SH-SY5Y (cell line): ENCODE measurements at regions not wholly inside any gene's neighbourhood (a gene's known extent, or its start where the extent isn't known, plus 50 kb on each side); places are given as distances from the start of the nearest gene placed in this dataset.

Experiments used
- GATA2 ChIP-seq: IDR thresholded peaks from 2 replicates; pipeline ENCODE4 v1.6.1; 2011; ENCODE audit warnings: mild to moderate bottlenecking, low read depth, low read length
- GATA3 ChIP-seq: IDR thresholded peaks from 2 replicates; pipeline ENCODE4 v1.6.1; 2011; ENCODE audit warnings: low read depth, mild to moderate bottlenecking, low read length, moderate library complexity

DNA sequence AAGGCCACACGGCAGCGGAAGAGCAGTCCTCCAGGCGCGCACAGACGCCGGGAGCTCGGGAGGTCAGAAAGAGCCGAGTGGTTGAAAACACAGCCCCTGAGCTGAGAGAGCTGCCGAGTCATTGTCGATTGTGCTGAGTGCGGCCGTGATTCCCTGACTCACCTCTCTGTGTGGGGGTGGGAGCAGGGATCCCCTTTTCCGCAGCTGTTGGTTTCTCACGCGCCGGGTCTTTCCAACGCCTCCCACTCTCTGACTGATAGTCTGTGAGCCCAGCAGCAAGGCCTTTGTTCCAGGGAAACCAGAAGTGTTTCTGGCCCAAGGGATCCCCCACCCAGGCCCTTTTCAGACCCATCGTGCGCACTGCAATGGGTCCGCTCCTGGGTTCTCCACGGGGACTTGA is 97.3 kb downstream of the MRPL36 start:
- no peak for TF ChIP-seq GATA2
- TF ChIP-seq GATA3, result no peak

DNA sequence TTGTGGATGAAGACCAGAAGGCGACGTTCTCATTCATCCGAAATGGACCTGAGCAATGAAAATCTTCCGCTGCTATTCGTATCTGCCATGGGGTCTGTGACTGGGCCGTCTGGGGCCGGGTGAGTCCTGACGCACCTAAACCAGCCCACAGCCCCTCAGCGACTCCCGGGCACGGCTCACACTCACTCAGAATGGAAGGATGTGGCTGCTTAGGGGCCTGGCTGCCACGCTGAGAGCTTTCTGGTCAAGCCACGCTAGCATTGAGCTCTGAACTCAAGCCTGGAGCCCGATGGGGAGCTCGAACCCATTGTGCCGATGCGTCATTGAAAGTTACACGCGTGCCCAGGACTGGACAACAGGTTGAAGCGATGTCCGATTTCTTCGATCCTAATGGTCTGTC is 97.8 kb downstream of the MRPL36 start:
- TF ChIP-seq GATA2, result no peak
- TF ChIP-seq GATA3, result no peak

DNA sequence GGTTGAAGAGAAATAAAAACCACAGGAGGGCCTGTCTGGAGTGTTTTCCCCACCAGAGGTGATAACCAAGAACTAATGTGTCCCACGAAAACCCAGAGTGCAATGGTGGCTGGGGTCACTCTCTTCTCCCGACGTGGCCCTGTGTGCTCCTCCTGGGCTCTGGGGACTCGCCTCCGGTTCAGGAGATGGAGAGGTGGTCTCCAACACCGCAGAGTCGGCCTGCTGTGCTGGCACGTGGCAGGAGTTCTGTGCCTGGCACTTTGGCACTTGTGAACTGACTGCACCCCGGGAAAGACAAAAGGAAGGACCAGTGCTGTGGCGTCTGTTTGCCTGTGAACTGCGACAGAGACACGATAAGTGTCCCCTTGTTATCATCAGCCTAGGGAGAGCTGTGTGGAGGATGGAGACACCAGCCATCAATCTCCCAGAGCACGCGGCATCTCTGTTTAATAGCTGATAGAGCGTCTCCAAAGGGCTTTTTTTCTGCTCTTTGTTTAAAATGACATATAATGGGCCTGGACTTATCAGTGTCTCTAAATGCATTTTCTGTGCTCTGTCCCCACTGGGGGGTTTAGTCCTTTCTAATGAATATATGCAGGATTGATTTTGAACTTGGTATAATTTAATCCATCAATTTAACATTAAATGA is 98.3 kb downstream of the MRPL36 start:
- TF ChIP-seq GATA3, result no peak
- TF ChIP-seq GATA2, result no peak

DNA sequence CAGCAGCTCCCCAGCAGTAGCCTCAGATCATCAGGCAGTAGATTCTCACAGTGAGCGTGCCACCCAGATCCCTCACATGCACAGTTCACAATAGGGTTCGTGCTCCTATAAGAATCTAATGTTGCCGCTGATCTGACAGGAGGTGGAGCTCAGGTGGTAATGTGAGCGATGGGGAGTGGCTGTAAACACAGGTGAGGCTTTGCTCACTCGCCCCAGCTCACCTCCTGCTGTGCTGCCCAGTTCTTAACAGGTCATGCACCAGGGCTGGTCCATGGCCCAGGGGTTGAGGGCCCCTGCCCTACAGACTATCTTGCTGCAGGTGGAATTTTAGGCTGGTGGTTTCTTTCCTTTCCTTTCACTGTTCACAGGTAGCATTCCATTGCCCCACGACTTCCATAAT is 100.2 kb downstream of the MRPL36 start:
- TF ChIP-seq GATA2 (no peak), GATA3 (no peak)

DNA sequence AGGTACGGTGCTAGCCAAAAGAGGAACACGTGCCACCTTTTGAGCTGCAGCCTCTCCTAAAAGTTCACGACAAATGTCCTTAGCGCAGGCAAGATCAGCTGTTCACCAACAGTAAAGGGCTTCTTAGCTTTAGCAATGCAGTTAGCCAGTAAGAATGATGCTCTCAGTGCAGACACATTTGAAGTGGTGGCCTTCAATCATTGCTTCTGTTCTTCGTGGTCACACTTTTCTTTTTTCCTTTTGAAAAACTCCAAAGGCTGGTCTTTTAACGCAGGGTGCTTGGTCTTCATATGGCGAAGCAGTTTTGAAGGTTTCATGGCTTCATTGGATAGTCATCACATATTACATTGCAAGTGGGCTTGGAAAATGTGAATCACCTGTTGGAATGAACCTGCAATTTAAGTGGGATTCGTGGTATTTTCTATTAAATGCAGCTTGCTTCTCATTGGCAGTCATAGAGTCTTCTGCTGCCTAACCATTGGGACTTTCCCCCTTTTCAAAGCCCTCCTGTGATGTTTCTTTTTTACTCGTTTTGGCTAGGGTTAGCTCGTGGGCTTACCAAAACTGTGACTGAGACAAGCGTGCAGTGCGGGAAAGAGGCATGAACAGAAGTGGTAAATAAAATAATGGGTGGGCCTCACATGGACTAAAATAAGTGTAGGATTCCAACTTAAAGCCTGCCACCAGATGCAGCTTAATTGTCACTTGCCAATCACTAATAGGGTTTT is 100.9 kb downstream of the MRPL36 start:
- TF ChIP-seq GATA2 (no peak), GATA3 (no peak)

DNA sequence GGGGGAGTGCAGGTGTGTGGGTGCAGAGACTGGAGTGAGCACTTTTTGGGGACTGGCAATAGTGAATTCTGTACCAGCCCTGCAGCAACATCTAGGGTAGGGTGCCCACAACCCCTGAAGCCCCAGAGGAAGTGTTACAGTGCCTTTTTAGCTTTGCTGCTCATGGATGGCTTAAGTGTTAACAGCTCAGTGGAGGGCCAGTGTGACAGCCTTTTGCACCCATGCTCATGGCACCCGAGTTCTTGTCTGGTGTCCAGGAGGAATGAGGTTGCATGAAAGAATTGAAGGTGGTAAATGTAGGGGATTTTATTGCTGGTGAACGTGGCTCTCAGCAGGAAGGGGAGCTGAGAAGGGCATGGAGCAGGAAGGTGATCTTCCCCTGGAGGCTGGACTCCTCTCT is 107.3 kb downstream of the MRPL36 start:
- TF ChIP-seq GATA3, result no peak
- TF ChIP-seq GATA2, result no peak

DNA sequence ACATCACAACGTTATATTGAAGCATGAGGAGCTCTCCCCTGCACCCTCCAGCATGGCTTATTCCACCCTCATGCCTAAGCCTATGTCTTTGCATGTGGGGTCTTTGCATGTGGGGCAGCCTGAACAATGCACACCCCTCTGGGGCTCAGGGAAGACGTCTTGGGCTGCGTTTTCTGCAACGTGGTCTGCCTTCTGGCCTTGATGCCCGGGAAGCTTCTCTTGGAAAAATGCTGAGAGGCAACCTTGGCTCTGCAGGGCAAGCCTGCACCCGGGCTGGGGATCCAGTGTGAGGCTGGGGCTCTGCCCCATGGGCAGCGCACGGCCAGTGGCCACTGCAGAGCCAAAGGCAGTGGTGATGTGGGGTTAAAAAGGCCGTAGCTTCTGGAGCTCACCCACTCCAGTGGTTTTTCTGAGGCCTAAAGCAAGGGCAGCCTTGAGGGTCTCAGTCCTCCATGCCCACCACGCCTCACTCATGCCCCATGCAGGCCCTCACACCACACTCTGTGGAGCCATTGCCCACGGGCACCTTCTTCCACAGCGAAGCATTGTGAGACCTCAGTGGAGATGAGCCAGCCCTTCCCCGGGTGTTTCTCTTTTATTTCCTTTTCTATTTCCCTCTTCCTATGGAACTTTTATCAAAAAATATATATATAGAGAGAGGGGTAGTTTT is 112.2 kb downstream of the MRPL36 start:
- TF ChIP-seq GATA3, result no peak
- no peak for TF ChIP-seq GATA2

DNA sequence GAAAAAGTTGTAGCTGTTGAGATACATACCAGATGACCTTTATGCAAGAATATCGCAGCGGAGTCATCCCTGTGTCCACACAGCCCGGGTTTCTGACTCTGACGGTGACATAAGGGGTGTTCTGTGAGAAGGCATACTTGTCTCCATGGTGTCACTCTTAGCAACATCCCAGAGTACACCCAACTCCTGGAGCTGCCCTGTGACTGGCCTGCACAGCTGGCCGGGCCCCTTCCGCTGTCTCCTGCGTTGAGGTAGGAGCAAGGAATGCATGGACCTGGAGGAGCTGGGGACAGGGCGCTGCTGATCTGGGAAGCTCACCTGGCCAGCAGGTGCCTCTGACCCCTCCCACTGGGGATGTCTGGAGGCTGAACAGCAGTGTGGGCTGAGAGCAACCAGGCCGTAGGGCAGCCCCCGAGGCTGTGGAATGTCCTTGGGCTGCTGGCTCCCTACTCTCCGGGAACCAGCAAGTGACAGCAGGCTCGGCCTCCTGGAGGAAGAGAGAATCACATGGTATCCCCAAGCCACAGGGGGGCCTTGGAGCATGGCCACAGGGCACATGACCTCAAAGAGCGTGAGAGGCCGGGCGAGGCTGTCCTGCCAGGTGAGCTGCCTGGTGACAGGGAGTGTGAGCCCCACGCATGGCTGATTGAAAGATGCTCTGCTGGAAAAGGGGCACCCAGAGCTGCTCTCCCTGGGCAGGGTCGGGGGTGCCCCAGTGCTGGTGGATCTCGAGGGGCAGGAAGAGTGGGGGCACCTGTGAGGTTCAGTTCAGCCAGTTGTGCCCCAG is 113.4 kb downstream of the MRPL36 start:
- TF ChIP-seq GATA3 (no peak), GATA2 (no peak)

DNA sequence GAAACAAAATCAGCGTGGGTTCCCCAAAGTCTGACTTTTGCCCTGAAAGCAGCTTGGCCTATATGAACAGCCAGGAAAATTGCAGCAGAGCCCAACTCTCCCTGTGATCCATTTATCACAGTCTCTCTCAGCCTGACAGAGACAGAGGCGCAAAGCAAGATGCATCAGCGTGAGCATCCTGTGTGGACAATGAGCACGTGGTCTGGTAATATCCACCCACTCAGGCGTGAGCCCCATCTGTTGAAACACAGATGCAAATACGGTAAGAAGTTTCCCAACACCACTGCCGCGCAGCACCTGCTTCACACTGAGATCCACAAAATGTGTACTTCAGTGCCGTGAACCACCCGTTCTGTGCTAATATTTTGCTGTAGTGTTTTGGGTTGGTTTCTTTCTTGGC is 114.6 kb downstream of the MRPL36 start:
- no peak for TF ChIP-seq GATA3
- no peak for TF ChIP-seq GATA2

DNA sequence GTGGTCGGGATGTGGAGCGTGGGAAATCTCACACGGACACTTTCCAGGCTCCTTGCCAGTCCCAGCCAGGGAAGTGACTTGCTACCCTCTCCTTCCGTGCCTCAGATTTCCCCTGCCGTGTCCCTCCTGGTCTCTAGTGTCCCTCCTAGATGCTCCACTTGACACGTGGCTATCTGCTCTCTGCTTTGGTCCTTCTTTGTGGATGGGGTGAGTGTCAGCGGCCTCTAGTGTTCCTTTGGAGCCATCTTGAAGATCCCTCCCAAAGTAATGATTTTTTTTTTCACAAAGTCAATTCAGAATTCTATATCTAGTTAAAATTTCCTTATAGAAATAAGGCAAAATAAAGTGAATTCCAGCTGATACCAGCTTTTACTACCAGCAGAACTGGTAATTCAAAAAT is 117.7 kb downstream of the MRPL36 start:
- TF ChIP-seq GATA3, result no peak
- no peak for TF ChIP-seq GATA2

DNA sequence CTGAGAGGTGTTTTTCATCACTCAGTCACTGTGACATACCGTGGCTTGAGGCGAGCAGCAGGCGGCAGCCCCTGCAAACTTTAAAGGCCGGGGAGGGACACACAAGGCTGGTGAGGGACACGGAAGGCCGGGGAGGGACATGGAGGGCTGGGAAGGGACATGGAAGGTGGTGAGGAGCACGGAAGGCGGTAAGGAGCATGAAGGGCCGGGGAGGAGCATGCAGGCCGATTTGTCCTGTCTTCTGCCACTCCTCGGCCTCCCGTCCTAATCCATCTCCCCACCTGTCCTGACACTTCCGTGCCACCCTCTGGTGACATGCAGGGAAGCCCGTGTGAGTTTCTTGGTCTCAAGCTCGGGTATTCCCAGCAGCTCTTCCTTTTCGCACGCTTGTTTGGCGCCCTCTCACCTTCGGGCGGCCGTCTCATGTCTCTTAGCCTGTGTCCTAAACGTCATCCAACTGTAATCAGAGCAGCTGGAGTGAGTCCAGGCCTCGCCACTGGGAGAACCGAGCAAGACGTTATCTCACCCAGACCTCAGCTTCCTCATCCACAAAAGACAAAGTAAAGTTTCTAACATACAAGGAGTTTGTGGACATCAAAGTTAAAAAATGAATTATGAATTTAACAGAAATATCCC is 126.5 kb downstream of the MRPL36 start:
- TF ChIP-seq GATA2 (no peak), GATA3 (no peak)

DNA sequence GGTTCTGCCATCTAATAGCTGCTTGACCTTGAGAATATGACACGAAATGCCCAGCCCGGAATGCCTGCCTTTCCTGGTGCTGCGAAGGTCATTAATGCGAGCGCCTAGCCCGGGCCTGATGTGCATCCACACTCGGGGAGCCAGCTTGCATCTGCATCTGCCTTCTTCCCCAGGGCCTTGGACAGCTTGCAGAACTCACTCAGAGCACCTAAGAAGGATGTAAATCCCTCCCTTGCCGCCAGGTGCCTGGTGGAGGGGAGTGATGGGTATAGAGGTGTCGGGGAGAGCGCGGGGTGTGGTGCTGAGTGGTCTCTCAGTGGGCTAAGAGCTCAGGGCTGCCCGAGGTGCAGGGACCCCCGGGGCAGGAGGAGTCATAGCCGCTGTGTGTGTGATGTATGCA is 127.2 kb downstream of the MRPL36 start:
- TF ChIP-seq GATA3 (no peak), GATA2 (no peak)

DNA sequence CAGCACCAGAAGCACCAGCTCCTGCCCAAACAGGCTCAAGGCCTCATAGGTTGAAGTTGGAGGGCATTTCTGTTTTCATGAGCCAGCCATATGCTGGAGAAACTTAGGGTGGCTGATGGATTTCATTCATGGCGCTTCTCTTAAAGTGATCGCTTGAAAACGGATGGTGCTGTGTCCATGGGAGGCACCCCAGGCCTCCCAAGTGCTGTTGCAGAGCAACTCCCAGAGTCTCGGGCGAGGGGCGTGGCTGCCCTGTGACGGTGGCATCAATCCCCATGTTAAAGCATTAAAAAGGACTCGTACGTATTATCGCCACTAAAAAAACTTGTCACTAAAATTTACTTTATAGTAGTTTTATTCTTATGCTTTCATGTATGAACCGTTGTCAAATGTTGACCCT is 128.3 kb downstream of the MRPL36 start:
- TF ChIP-seq GATA2, result no peak
- no peak for TF ChIP-seq GATA3

DNA sequence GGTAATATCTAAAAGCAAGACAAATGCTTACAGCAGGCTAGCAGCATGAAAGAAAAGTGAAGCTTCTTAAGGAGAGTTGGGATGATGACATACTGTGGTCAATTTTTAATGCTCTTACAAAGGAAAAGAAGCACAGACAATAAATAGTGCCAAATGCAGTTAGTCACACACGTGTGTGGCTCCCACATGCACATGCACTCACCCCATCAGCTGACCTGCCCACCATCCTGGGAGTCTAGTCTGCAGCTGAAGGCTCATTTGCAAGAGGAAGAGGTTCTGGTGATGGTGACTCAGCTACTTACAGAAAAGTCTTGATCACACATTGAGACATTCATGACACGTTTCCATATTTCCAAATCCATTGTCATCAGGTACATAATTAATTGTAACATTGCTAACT is 129.3 kb downstream of the MRPL36 start:
- TF ChIP-seq GATA2, result no peak
- no peak for TF ChIP-seq GATA3
